Fibroblast of the conjunctiva (primary cell): ENCODE measurements at regions not wholly inside any gene's neighbourhood (a gene's known extent, or its start where the extent isn't known, plus 50 kb on each side); places are given as distances from the start of the nearest gene placed in this dataset.
"Not testable (repeated sequence)": the region's sequence is repeated elsewhere in the genome, so short reads cannot be mapped to it uniquely, and the experiment has no call there.

ENCODE experiments used
- DNase-seq: peaks from one replicate; pipeline ENCODE4 v3.0.0-alpha.2; 2010; ENCODE audit warnings: low read depth

- no peak for DNase-seq
Observed at GRCh38 chr9:109976303-109976702, 196.3 kb downstream of the PALM2AKAP2 start.

DNA sequence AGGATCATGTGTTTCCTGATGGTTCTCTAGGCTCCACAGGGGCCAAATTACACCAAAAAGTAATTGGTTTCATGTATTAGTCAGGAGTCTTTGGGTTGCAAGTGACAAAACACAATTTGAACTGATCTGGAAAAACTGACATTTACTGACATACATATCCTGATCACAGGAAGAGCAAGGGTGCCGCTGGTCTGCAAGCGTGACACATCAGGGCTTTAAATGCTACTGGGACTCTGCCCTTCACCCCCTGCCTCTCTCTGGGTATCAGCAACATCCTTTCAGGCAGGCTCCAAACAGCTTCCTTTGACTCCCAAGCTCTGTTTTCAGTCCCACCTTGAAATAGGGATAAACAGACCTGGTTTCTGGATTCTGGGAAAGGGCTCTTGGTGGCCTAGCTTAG lies 197.5 kb downstream of the PALM2AKAP2 start:
- no peak for DNase-seq

DNA sequence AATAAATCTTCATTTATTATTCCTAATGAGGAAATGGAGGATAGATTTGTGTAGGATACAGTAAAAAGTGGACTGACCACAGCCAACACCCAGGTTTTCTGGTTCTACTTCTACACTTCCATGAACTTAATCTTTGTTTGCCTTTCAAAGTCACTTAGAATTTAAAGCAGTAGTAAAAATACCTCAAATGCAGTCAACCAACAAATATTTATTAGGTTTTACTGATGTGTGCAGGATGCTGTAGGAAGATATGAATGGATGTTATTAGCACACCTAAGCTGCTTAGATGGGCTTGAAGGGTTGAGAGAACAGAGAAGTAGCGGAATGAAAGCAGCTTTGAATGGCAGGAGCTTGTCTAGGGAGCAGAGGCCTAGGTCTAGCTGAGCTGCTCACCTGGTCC lies 201.1 kb downstream of the PALM2AKAP2 start:
- no peak for DNase-seq

GRCh38 chr9:109986521-109986991 lies 206.6 kb downstream of the PALM2AKAP2 start:
- DNase-seq: peak; percentile 90

- no peak for DNase-seq
Observed at GRCh38 chr9:109989296-109989695, 209.3 kb downstream of the PALM2AKAP2 start.

- DNase-seq: no peak
Observed at GRCh38 chr9:109990541-109990940, 210.5 kb downstream of the PALM2AKAP2 start.

DNA sequence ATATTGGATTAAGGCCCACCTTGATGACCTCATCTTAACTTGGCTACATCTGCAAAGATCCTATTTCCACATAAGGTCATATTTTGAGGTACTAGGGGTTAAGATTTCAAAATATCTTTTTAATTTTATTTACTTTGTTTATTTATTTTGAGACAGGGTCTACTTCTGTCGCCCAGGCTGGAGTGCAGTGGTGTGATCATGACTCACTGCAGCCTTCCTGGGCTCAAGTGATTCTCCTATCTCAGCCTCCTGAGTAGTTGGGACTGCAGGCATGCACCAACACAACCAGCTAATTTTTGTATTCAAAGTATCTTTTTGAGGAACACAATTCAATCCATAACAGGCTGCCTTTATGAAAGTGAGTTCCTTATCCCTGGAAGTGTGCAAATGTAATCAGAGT lies 212.3 kb downstream of the PALM2AKAP2 start:
- DNase-seq: no peak

- DNase-seq: no peak
Observed at GRCh38 chr9:109993250-109993978, 213.4 kb downstream of the PALM2AKAP2 start.

GRCh38 chr9:109994141-109994540 lies 213.8 kb downstream of the C9orf152 start:
- DNase-seq: no peak

GRCh38 chr9:109996936-109997580 lies 210.9 kb downstream of the C9orf152 start:
- no peak for DNase-seq

DNA sequence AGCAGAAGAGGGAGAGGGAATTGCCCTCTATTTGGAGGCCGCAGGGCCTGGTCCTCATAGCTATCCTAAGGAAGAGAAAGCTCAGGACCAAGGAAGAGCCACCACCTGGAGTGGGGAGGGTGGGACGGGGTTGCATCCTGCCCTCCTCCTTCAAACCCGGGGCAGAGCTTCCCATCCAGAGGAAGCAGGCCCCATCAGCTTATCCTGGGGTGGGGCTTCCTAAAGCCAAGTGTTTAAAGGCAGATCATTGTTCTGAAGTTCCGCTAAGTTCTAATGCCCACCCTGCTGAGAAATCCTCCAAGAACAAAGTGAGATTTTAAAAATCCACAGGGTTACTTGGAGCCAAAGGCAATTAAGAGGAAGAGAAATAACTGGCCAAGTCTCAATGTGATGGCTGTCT lies 210.3 kb downstream of the C9orf152 start:
- no peak for DNase-seq

- not testable (repeated sequence) for DNase-seq
Observed at GRCh38 chr9:110005521-110005920, 202.4 kb downstream of the C9orf152 start.

DNA sequence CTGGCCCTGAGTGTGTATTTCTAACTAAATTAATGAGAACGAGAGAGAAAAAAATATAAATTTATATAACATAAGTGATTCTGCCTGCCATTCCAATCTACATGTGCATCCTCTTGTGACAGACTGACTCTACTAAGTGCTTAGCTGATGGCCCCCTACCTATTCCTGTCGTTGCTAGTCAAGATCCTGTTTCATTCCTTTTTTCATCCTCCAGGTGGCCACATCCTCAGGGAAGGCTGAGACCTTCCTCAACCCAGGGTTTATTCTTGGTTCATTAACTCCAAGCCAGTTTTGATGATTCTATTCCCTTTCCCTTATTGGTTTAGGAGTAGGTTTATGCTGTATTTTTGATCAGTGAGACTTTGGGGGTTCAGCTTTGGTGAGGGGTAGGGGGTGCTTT lies 201.3 kb downstream of the C9orf152 start:
- no peak for DNase-seq

- DNase-seq: no peak
Observed at GRCh38 chr9:110007477-110008270, 200.3 kb downstream of the C9orf152 start.

GRCh38 chr9:110008663-110009062 lies 199.3 kb downstream of the C9orf152 start:
- no peak for DNase-seq

DNA sequence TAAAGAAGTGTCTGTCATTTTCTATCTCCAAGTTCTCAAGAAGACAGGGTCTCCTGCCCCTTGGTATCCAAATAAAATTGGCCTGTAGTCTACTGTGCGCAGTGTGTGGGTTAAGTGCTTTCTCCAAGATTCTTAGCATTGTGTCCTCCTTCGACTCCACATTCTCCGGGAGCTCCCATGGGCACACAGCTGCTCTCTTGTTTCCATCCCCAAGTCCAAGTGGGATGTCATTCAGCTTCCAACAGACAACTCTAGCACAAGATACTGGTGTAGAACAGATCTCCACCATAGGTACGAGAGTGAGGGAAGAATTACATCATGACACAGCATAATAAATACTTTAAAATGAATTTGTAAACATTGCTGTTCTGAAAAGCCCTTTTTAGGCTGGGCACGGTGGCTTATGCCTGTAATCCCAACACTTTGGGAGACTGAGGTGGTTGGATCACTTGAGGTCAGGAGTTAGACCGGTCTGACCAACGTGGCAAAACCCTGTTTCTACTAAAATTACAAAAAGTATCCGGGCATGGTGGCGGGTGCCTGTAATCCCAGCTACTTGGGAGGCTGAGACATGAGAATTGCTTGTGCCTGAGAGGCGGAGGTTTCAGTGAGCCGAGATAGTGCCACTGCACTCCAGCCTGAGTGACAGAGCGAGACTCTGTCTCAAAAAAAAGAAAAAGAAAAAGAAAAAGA lies 196.2 kb downstream of the C9orf152 start:
- no peak for DNase-seq

GRCh38 chr9:110013064-110013463 lies 194.9 kb downstream of the C9orf152 start:
- no peak for DNase-seq

DNA sequence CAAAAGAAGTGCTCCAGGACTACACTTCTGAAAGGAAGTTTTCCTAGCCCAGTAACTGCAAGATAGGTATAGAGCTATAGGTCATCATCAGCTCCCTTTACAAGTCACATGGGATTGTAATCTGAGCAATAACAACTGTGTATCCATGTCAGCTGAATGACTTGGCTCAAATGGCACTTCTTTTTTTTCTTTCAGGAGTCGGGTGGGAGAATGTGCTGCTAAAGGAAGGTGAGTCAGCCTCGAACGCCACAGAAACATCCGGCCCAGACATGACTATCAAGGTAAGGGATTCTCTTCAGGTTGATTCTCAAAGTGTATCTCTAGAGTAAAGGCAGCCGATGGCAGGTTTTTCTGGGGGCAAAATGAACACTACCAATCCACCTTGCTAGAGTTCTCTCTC lies 192.2 kb downstream of the C9orf152 start:
- DNase-seq: no peak

DNA sequence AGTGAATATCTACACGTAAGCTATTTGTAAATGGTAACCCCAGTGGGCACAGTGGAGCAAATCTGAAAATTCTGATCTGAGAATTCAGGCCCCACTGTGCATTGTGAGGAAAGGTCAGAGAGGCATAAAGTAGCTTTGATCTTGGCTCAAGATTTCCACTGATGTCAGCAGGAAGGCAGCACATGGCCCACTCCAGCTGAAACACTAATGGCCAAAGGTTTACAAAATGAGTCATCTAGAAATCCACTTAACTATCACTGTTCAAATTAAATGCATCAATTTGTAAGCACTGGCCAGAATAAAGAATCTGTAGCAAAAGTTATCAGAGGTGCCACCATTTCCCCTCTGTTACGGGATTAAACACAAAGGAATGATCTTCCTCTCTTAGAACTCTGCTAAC lies 191.6 kb downstream of the C9orf152 start:
- no peak for DNase-seq

DNA sequence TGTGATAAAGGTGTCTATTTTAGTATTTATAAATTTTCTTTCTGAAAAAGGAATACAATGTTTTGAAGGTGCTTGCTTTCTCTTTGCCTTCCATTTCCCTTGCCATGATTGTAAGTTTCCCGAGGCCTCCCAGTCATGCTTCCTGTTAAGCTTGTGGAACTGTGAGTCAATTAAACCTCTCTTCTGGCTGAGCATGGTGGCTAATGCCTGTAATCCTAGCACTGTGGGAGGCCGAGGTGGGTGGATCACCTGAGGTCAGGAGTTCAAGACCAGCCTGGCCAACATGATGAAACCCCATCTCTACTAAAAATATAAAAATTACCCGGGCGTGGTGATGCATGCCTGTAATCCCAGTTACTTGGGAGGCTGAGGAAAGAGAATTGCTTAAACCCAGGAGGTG lies 187.7 kb downstream of the C9orf152 start:
- not testable (repeated sequence) for DNase-seq

- DNase-seq: no peak
Observed at GRCh38 chr9:110021891-110022290, 186.1 kb downstream of the C9orf152 start.

DNA sequence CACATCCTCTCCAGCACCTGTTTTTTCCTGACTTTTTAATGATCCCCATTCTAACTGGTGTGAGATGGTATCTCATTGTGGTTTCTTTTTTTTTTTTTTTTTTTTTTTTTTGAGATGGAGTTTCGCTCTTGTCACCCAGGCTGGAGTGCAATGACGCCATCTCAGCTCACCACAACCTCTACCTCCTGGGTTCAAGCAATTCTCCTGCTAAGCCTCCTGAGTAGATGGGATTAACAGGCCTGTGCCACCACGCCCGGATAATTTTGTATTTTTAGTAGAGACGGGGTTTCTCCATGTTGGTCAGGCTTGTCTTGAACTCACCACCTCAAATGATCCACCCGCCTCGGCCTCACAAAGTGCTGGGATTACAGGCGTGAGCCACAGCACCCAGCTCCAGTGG lies 184.7 kb downstream of the C9orf152 start:
- DNase-seq: not testable (repeated sequence)
